NCI-H345 treated with DMSO at 0.1 percent for 48 hours (cell line): ENCODE measurements at regions not wholly inside any gene's neighbourhood (a gene's known extent, or its start where the extent isn't known, plus 50 kb on each side); places are given as distances from the start of the nearest gene placed in this dataset.
"Not testable (repeated sequence)": the region's sequence is repeated elsewhere in the genome, so short reads cannot be mapped to it uniquely, and the experiment has no call there.

Experiments
- DNase-seq: peaks from one replicate; lab custom pipeline; 2025; ENCODE audit not compliant: unreplicated experiment; lab: John Stamatoyannopoulos, UW

- no peak for DNase-seq
These were observed 885.2 kb upstream of the AUTS2 start for GRCh38 chr7:68712956-68713495.

- DNase-seq, result not testable (repeated sequence)
These were observed 884.1 kb upstream of the AUTS2 start for GRCh38 chr7:68714135-68714534.

DNA sequence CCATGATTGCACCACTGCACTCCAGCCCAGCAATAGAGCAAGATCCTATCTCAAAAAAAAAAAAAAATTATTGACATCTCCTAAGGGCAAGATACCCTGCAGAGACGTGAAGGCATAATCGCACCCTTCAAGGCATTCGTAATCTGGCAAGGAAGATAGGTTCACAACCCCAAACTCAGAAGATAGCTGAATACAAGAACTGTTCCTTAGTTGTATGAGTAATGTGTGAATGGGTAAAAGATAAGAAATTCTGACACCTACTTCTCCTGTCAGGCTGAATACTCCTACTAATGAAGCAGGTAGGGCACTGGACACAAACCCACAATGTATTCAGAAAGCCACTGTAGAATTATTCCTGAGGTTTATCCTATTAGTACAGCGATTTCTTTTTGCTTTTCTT, 882.4 kb upstream of the AUTS2 start:
- DNase-seq, result no peak

DNA sequence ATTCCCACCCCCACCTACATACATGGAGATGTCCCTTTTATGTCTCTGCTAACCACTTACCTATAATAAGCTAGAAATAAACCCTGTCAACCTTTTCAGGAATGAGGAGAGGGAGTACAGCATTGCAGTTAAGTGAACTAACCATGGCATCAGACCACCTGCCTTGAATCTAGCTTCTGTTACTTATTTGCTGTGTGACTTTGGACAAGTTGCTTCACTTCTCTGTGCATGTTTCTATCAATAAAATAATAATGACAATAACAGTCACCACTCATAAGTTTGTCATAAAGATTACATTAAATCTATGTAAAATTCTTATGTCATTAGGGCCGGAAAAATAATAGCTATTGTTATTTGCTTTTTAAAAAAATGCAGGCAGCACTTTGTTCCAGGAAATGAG, 881.1 kb upstream of the AUTS2 start:
- DNase-seq, result no peak

DNA sequence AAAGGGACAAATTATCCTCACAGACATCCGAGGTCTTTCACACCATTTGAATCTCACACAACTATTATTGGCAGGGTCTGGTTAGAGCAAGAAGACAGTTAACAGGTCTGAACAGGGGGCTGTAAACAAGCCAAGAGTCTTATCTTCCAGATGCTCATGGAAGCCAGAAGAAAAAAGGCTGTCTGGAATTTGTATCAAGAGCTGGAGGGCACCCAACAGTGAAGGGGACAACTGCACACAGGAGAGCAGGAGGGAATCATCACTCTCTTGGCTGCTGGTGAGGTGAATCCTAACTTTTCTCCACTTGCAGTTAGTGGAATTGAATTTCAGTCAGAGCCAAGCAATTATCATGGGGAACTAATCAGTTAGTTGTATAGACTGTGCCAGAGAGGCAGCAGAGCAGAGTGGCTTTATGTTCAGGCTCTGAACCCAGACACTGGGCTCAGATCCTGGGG, 880.2 kb upstream of the AUTS2 start:
- no peak for DNase-seq

DNA sequence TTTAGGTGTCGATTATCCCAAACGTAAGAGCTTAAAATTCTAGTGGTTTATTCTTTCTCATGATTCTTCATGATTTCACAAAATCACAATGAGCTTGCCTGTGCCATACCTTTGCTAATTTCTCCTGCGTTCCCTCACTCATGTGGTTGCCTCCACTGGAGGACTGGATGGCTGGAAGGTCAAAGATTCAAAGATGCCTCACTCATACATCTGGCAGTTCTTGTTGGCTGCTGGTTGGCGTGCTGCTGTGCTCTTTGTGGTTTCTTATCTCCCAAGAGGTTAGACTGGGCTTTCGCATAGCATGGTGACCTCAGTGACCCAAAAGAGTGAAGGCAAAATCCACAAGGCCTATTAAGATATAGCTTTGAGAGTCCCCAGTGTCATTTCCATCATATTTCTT, 877.6 kb upstream of the AUTS2 start:
- DNase-seq, result no peak

GRCh38 chr7:68722044-68722443, 876.2 kb upstream of the AUTS2 start:
- no peak for DNase-seq

DNA sequence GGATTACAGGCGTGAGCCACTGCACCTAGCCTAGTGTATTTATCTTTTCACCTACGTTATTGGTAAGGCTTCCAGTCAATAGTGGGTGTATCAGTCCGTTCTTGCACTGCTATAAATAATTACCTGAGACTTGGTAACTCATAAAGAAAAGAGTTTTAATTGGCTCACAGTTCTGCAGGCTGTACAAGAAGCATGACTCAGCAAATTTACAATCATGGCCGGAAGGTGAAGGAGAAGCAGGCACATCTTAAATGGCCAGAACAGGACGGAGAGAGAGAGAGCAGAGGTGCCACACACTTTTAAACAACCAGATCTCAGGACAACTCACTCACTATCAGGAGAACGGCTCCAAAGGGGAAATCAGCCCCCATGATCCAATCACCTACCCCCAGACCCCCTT, 873.3 kb upstream of the AUTS2 start:
- DNase-seq, result no peak

GRCh38 chr7:68725843-68726785, 872.2 kb upstream of the AUTS2 start:
- DNase-seq, result no peak

DNA sequence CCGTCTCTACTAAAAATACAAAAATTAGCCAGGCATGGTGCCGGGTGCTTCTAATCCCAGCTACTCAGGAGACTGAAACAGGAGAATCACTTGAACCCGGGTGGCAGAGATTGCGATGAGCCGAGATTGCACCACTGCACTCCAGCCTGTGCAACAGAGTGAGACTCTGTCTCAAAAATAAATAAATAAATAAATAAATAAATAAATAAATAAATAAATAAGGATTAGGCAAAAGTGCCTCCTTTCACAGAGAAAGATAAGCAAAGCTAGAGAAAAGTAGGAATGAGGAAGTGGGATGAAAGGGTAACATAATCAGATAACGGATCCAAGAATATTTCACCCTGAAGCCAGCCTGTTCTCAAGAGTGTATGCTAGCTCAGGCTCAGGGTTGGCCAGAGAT, 869.6 kb upstream of the AUTS2 start:
- not testable (repeated sequence) for DNase-seq

DNA sequence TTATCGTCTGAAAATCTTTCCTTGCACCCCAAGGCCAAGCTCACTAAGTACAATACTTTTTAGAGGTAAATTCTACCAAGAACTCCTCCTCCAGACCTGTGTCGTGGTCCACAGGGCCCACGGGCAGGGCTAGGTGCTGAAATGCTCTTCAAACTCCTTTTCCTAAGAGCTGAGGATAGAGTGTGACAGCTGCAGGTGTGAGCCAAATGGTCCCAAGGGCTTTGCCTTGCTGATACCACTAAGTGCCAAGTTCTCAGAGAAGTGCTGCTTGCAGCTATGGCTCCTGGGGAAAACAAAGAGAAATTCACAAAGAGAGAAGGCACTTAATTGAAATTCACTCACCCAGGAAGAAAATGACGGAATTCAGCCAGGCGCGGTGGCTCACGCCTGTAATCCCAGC, 868.9 kb upstream of the AUTS2 start:
- DNase-seq, result peak; percentile 82

GRCh38 chr7:68730194-68730593, 868.1 kb upstream of the AUTS2 start:
- peak; percentile 35 for DNase-seq

GRCh38 chr7:68730964-68731363, 867.3 kb upstream of the AUTS2 start:
- peak; percentile 93 for DNase-seq

DNA sequence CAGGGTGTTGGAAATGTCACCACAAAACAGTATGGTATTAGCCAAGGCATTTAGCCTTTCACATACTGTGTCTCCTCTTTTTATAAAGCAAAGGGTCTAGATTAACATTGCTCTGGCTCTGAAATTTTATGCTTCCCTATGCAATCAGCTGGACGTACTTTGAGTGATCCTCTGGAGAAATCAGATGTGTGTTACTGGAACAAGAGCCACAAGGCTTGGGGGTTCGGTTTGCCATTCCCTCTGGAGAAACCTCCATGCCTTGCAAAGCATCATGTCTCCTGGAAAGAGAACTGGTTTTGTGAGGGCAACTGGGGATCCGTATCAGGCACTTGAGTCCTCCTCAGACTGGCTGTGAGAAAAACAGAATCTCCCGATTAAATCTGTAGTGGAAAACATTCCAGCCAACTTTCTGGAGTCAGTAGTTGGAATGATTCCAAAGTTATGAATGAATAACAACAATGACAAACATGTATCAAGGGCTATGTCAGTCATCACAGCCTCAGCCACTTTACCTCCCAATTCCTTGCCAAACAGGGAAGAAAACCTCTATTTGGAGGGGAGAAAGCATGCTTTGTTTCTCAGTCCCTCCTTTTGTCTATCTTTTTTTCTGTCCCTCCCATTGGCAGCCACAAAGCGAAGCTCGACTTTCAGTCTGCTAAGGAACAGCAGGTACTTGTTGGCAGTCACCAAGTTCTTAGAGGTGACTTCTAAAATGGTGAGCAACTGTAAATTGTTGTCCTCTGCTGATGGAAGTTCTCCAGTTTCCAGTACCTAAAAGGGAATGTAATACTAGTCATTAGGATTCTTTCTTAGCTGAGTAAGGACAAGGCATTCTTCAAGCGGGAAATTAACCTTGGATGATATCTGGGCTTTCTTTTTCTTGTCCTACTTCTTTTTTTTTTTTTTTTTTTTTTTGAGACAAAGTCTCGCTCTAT, 864.8 kb upstream of the AUTS2 start:
- DNase-seq, result no peak

DNA sequence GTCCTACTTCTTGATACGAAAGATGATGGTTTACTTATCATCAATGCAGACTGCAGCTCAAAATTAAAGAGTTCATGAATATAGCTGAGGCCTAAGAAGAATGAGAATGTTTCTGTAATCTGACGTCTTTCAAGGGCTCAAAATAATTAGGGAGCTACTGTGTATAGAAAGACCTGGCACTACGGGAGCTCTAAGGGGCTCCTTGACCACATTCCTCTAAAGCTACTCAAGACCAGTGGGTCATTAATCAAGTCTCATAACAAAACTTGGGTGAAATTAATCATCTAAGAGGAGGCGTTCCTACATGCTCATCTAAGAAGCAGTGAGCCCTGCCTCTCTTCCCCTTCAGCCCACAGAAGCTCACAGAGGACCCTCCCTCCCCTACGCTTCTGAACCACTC, 863.8 kb upstream of the AUTS2 start:
- no peak for DNase-seq

DNA sequence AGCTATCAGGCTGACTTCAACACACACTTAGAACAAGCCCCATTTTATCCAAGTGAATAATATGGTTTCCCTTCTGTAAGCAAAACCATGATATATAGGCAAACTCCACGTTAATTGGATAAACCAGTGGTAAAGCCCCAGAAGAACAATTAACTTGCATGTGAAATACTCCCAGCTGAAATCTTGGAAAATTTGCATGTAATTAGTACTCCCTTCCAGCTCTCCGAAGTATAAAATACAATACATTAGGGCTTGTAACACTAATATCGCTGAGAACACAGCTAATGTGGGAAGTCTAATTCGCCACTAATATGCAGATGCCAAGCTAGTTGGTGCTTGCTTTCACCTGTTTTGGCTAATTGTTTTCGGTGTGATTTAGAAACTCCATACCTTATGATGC, 859.0 kb upstream of the AUTS2 start:
- DNase-seq, result no peak

DNA sequence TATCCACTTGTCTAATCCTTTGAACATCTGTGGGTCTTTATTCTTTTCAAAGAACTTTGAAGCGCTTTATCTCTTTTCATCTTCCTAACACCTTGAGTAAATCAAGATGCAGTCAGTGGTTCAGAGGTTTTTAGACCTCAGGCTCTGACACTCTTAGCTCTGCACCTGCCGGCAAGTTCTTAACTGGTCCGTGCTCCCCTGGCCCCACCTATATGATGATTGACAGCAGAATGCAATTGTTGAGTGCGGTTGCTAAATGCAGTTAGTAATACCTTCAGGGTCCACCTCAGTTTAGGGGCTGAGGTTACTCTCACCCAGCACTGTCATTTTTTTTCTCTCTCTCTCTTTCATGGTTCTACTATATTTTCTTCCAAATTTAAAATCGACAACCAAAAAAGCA, 854.2 kb upstream of the AUTS2 start:
- DNase-seq, result no peak

DNA sequence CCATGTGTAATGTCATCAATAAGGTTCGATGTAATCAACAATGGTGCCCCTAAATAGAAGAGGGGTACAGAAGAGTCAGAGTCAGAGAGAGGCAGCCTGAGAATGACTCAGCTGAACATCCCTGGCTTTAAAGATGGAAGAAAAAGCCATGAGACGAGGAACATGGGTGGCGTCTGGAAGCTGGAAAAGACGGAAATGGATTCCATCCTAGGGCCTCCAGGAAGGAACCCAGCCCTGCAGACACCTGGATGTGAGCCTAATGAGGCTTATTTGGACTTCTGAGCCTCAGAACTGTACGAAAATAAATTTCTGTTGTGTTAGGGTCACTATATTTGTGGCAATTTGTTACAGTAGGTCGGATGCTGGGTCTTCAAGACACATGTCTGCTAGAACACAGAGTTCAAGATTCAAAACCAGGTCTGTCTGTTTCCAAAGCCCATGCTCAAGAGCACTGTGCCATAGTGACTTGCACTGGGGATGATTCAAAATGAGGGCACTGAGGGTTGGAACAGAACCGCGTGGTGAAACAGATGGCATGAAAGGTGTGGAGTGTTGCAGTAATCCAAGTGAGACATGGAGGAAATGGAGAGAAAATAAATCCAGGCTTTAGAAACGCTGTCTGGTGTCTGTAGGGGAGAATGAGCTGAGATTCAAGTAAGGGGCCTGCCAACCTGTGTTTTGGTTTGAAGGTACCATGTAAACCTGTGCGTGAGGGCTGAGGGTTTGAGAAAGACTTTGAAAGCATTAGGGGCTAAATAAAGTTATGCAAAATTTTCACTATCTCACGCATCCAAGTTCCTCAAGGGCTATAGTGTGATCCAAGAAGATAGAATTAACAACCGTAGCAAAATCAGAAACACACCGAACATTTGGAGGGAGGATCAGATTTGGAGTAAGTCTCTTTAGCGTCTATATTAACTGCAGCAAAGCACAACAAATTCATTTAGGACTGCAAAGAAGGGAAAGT, 849.1 kb upstream of the AUTS2 start:
- DNase-seq, result no peak

DNA sequence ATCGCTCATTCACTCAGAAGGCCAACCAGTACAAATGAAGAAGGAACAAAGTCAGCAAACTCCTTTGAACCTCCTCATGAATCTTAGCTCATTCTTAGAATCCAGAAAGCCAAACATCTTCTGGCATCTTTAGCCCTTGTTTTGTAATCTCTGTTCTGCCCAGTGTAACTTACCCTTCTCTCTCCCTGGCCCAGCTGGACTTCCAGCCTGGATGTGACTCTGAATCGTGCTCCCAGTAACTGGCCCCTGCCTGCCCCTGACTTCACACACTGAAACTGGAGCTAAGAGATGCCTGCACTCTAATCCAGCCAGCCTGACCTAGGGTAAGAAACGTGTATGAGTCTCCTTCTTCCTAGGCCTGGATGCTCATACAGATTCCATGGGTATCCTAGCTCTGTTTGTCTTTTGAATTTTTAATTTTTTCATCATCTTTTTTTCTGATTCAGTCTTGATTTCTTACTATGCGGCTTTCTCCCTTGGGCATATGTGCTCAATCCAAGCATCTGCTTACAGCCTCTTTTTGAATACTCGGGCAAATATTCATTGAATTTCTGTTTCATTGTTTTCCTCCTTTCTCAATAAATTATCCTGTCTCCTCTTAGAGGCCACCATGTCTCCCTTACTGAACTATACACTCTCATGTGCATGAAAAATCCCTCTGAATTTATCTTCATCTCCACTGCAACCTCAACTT, 845.6 kb upstream of the AUTS2 start:
- DNase-seq, result no peak

DNA sequence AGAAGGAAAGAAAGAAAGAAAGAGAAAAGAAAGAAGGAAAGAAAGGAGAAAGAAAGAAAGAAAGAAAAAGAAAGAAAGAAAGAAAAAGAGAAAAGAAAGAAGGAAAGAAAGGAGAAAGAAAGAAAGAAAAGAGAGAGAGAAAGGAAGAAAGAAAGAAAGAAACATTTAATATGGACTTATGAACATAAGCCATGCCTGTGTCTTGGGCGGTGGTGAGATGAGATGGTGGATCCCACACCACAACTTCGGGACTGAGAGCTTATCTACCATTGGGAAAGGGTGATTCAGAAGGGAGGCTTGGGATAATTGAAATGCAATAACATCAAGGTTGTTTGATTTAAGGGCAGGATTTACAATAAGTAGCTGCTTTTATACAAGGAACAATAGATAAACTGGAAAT, 843.9 kb upstream of the AUTS2 start:
- DNase-seq, result no peak
